GM12872 (cell line): ENCODE measurements at regions not wholly inside any gene's neighbourhood (a gene's known extent, or its start where the extent isn't known, plus 50 kb on each side); places are given as distances from the start of the nearest gene placed in this dataset.

Experiments
- TF ChIP-seq, protein P1 (sequence below): IDR thresholded peaks from 3 replicates; pipeline ENCODE4 v1.5.1; 2011; ENCODE audit warnings: low read depth, mild to moderate bottlenecking, low read length, moderate library complexity; ENCODE audit not compliant: insufficient read depth

DNA sequence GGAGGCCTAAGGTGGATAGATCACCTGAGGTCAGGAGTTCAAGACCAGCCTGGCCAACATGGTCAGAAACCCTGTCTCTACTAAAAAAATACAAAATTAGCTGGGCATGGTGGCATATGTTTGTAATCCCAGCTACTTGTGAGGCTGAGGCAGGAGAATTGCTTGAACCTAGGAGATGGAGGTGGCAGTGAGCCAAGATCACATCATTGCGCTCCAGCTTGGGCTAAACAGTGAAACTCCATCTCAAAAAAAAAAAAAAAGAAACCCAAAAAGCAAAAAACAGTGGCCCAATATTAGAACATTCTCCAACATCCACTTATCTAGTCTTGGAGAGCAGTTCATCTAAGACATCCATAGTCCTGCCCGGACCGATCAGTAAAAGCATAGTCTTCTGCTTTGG lies 260.4 kb downstream of the MREG start:
- TF ChIP-seq, protein P1, sequence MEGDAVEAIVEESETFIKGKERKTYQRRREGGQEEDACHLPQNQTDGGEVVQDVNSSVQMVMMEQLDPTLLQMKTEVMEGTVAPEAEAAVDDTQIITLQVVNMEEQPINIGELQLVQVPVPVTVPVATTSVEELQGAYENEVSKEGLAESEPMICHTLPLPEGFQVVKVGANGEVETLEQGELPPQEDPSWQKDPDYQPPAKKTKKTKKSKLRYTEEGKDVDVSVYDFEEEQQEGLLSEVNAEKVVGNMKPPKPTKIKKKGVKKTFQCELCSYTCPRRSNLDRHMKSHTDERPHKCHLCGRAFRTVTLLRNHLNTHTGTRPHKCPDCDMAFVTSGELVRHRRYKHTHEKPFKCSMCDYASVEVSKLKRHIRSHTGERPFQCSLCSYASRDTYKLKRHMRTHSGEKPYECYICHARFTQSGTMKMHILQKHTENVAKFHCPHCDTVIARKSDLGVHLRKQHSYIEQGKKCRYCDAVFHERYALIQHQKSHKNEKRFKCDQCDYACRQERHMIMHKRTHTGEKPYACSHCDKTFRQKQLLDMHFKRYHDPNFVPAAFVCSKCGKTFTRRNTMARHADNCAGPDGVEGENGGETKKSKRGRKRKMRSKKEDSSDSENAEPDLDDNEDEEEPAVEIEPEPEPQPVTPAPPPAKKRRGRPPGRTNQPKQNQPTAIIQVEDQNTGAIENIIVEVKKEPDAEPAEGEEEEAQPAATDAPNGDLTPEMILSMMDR = no peak

DNA sequence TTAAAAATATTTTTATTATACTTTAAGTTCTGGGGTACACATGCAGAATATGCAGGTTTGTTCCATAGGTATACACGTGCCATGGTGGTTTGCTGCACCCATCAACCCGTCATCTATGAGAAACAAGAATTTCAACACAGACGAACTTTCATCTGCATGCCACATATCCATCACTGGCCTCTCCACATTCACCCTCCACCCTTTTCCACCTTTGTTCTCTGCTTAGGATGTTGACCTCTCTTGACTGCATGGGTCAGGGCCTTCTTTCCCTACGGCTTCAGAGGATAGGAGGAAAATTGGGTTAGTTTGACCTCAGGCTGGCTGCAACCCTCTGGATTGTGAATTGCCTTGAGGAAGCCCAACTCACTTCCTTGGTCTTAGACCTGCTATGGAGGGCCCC lies 260.9 kb downstream of the MREG start:
- TF ChIP-seq, protein P1 = no peak

DNA sequence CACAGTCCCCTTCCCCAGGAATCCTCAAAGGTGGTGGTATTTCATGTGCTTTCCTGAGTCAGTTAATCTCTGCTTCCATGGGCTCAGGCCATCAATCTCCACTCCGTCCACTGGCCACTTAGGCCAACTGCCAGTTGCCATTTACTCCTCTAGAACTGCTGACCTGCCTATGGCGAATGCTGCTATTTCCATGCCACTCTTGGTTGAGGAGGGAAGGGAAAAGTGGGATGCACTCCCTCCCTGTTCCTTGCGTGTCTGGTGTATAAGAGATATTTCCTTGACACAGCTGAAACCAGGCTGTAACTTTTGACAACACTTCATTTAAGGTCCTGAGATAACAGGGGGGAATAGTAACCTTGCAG lies 261.5 kb downstream of the MREG start:
- TF ChIP-seq, protein P1 = no peak

DNA sequence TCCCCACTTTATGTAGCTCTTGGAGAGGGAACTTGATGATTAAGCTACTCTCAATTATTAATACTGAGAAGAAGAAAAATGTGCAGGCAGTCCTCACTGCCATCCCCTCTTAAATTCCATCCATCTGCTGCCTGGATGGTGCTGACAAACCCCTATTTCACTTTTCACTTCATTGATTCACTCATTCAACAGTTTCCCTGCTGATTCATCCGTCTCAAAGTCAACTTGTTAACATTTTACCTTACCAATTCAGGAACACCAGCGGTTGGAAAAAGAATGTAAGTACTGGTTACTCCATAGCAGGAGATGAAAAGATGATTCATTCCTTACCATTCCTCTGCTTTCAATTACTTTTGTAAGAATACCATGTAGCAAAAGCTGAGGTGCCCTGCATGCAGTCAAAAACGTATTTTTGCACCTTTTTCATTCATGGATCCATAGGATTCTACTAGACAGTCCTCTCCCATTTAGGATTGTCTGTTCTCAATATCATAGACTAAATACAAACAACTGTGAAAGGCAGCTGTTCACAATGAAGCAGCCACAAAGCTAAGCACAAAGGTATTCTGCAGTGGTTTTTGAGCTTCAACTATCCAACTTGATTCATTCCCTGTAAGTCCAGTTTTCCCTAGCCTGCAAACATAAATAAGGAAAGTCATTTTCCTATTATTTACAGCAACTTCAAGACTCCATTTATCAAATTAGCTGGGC lies 262.0 kb downstream of the MREG start:
- TF ChIP-seq, protein P1 = no peak

DNA sequence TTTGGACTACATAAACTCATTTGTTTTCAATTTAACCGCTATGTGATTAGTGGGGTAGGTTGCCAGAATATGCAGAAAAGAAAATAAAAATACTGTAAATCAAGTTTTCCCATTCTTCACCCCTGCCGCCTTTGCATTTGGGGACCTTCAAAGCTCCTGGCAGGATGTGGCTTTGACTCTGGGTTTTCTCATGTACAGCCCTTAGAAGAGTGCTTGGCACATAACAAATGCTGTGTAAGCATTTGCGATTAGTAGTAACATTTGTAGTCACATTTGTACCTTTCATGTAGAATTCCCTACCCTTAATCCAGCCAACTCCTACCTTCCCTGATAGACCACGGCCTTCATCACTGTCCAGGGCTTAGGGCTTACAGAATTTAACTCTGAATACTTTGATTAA lies 262.6 kb downstream of the MREG start:
- TF ChIP-seq, protein P1 = no peak

DNA sequence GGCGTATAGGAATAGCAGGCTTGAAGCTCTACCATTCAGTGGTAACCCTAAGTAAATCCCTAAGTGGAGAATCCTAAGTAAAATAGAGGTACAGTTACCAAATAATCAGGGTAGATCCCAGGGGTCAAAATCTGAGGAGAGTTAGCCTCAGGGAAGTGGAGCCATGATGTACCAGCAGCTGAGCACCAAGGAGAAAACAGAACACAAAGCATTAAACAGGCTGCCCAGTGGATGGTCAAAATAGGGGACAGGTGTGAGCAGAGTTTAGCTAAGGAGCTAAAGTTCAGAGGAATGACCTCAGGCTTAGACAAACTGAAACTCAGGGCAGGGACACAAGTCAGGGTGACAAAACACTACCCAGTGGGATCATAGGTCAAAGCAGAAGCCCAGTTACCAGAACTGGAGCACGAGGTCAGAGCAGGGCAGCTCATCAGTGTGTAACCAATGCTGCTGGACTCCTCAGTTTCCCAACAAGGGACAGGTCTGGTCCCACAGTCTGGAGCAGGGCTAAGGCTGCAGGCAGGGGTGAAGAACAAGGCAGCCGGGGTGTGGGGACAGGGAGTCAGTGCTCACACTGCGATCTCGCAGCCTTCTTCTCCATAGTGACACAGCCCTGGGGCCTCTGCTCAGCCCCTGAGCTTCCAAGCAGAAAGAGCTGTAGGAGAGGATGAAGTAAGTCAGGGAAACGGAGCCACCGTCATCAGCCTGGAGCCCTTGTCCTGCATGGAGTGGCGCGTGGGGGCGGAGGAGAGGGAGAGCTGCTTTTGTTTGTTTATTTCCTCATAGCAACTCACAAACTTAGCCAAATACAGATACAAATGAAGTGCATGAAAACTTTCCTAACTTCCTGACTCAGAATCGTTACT lies 264.0 kb downstream of the MREG start:
- TF ChIP-seq, protein P1 = no peak

DNA sequence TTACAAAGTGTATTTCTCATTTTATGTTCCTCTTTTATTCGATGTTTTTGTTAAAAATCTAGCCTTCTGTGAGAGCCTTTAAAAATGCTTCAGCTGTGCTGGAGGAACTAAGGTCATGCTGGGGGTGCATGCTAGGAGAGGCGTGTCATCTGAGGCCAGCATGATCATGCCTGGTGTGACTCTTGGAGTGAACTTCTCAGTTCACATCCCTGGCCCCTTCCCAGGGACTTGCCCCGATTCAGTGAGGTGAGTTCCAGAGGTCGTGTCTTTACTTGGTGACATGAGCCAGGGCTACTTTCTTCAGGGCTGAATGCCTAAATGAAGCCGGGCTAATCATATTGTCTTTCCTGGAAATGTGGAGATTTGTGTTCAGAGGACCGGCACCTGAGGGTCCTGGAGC lies 264.9 kb downstream of the MREG start:
- TF ChIP-seq, protein P1 = no peak
